ENCODE measurements at regions not wholly inside any gene's neighbourhood (a gene's known extent, or its start where the extent isn't known, plus 50 kb on each side); places are given as distances from the start of the nearest gene placed in this dataset.

DNA sequence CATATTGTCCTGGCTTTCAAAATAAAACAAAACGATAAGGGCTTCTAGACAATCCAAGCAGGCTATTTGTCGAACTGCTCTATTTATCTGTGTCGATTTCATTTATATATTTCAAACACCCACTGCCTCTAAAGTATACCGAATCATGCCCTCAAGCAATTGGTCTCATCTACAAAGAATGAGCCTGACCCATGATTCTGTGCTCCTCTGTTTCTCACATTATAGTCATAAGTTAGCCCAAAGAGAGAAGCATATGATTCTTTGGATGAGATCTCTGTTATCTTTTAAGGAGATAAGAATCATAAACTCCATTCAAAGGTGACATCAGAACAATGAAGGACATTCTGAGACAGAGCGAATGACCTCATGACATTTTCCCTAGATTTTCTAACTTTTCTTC, 191.1 kb downstream of the MAP2K6 start:
- no peaks in the 10 kb centered on the region for H3K9me3 ChIP-seq (ENCODE audit: control insufficient read depth in 2 of 2, low read length in 2 of 2)
- no peak overlapping the region for H3K9ac ChIP-seq (ENCODE audit: low read length in 2 of 2)
- no peak overlapping the region for H3K27ac ChIP-seq (ENCODE audit: low read length)
- no peaks in the 10 kb centered on the region for H3K36me3 ChIP-seq (ENCODE audit: control insufficient read depth in 2 of 2, insufficient read depth in 2 of 2, low read length in 2 of 2)
- H3K4me3 ChIP-seq (ENCODE audit: low read length in 2 of 2), result no peak overlapping the region
- peaks cover 21% of the 10 kb centered on the region for H3K4me1 ChIP-seq (ENCODE audit: control insufficient read depth, insufficient read depth, low read length)
- H3K27me3 ChIP-seq (ENCODE audit: control insufficient read depth in 1 of 2, insufficient read depth in 2 of 2, low read length in 2 of 2), result no peaks in the 10 kb centered on the region

- Histone ChIP-seq H3K27ac (ENCODE audit: low read length) (no peak overlapping the region), H3K4me3 (ENCODE audit: low read length in 2 of 2) (no peak overlapping the region)
Observed at GRCh38 chr17:69606142-69606800, 191.8 kb downstream of the MAP2K6 start.

GRCh38 chr17:69607162-69607834, 192.8 kb downstream of the MAP2K6 start:
- Histone ChIP-seq H3K4me1 (ENCODE audit: control insufficient read depth, insufficient read depth, low read length) (peaks cover 21% of the 10 kb centered on the region), H3K9me3 (ENCODE audit: control insufficient read depth in 2 of 2, low read length in 2 of 2) (no peaks in the 10 kb centered on the region), H3K27me3 (ENCODE audit: control insufficient read depth in 1 of 2, insufficient read depth in 2 of 2, low read length in 2 of 2) (no peaks in the 10 kb centered on the region), H3K9ac (ENCODE audit: low read length in 2 of 2) (peak overlapping the region in 1 of 2 donors; percentile 13), H3K27ac (ENCODE audit: low read length) (peak overlapping the region; percentile 3), H3K4me3 (ENCODE audit: low read length in 2 of 2) (no peak overlapping the region), H3K36me3 (ENCODE audit: control insufficient read depth in 2 of 2, insufficient read depth in 2 of 2, low read length in 2 of 2) (no peaks in the 10 kb centered on the region)

More at GRCh38 chr17:69606142-69606800, 191.8 kb downstream of the MAP2K6 start:
- no peaks in the 10 kb centered on the region for H3K36me3 ChIP-seq (ENCODE audit: control insufficient read depth in 2 of 2, insufficient read depth in 2 of 2, low read length in 2 of 2)
- peaks cover 21% of the 10 kb centered on the region for H3K4me1 ChIP-seq (ENCODE audit: control insufficient read depth, insufficient read depth, low read length)
- no peaks in the 10 kb centered on the region for H3K27me3 ChIP-seq (ENCODE audit: control insufficient read depth in 1 of 2, insufficient read depth in 2 of 2, low read length in 2 of 2)
- H3K9me3 ChIP-seq (ENCODE audit: control insufficient read depth in 2 of 2, low read length in 2 of 2), result no peaks in the 10 kb centered on the region
- H3K9ac ChIP-seq (ENCODE audit: low read length in 2 of 2), result no peak overlapping the region

DNA sequence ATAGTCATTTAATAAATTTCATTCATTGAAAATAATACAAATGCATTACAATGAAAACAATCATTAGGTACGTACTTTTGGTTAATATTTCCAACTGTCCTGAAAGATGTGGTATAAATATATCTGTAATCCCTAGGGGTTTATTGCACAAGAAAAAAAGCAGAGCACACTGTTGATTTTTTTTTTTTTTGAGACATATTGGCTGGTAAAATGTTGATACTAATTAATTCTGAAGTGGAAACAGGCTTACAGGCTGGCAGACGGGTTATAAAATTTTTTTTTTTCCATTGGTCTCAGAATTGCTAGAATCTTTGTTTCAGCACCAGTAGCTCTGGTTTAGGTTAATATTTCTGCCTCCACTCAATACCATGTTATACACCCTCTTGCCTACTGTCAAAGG, 193.6 kb downstream of the MAP2K6 start:
- no peak overlapping the region for H3K4me3 ChIP-seq (ENCODE audit: low read length in 2 of 2)
- H3K27me3 ChIP-seq (ENCODE audit: control insufficient read depth in 1 of 2, insufficient read depth in 2 of 2, low read length in 2 of 2), result no peaks in the 10 kb centered on the region
- no peaks in the 10 kb centered on the region for H3K9me3 ChIP-seq (ENCODE audit: control insufficient read depth in 2 of 2, low read length in 2 of 2)
- no peaks in the 10 kb centered on the region for H3K36me3 ChIP-seq (ENCODE audit: control insufficient read depth in 2 of 2, insufficient read depth in 2 of 2, low read length in 2 of 2)
- no peak overlapping the region for H3K9ac ChIP-seq (ENCODE audit: low read length in 2 of 2)
- peaks cover 21% of the 10 kb centered on the region for H3K4me1 ChIP-seq (ENCODE audit: control insufficient read depth, insufficient read depth, low read length)
- H3K27ac ChIP-seq (ENCODE audit: low read length), result no peak overlapping the region

- H3K9me3 ChIP-seq (ENCODE audit: control insufficient read depth in 2 of 2, low read length in 2 of 2), result no peaks in the 10 kb centered on the region
- H3K4me3 ChIP-seq (ENCODE audit: low read length in 2 of 2), result peak overlapping the region in 1 of 2 donors; percentile 24
- no peaks in the 10 kb centered on the region for H3K27me3 ChIP-seq (ENCODE audit: control insufficient read depth in 1 of 2, insufficient read depth in 2 of 2, low read length in 2 of 2)
- H3K27ac ChIP-seq (ENCODE audit: low read length), result peak overlapping the region; percentile 58
- peaks cover 21% of the 10 kb centered on the region for H3K4me1 ChIP-seq (ENCODE audit: control insufficient read depth, insufficient read depth, low read length)
- no peak overlapping the region for H3K9ac ChIP-seq (ENCODE audit: low read length in 2 of 2)
- H3K36me3 ChIP-seq (ENCODE audit: control insufficient read depth in 2 of 2, insufficient read depth in 2 of 2, low read length in 2 of 2), result no peaks in the 10 kb centered on the region
Observed at GRCh38 chr17:69608808-69609472, 194.4 kb downstream of the MAP2K6 start.

GRCh38 chr17:69609473-69610305, 195.2 kb downstream of the MAP2K6 start:
- Histone ChIP-seq H3K36me3 (ENCODE audit: control insufficient read depth in 2 of 2, insufficient read depth in 2 of 2, low read length in 2 of 2) (no peaks in the 10 kb centered on the region), H3K9ac (ENCODE audit: low read length in 2 of 2) (no peak overlapping the region), H3K9me3 (ENCODE audit: control insufficient read depth in 2 of 2, low read length in 2 of 2) (no peaks in the 10 kb centered on the region), H3K27me3 (ENCODE audit: control insufficient read depth in 1 of 2, insufficient read depth in 2 of 2, low read length in 2 of 2) (no peaks in the 10 kb centered on the region), H3K4me3 (ENCODE audit: low read length in 2 of 2) (no peak overlapping the region), H3K4me1 (ENCODE audit: control insufficient read depth, insufficient read depth, low read length) (peaks cover 21% of the 10 kb centered on the region), H3K27ac (ENCODE audit: low read length) (no peak overlapping the region)

- H3K4me3 ChIP-seq (ENCODE audit: low read length in 2 of 2), result no peak overlapping the region
- H3K9me3 ChIP-seq (ENCODE audit: control insufficient read depth in 2 of 2, low read length in 2 of 2), result peaks cover 0 to 4% of the 10 kb centered on the region in 2 donors
- H3K4me1 ChIP-seq (ENCODE audit: control insufficient read depth, insufficient read depth, low read length), result no peaks in the 10 kb centered on the region
- no peaks in the 10 kb centered on the region for H3K27me3 ChIP-seq (ENCODE audit: control insufficient read depth in 1 of 2, insufficient read depth in 2 of 2, low read length in 2 of 2)
- no peaks in the 10 kb centered on the region for H3K36me3 ChIP-seq (ENCODE audit: control insufficient read depth in 2 of 2, insufficient read depth in 2 of 2, low read length in 2 of 2)
- H3K27ac ChIP-seq (ENCODE audit: low read length), result no peak overlapping the region
- H3K9ac ChIP-seq (ENCODE audit: low read length in 2 of 2), result no peak overlapping the region
Observed at GRCh38 chr17:69620363-69620762, 205.9 kb downstream of the MAP2K6 start.

DNA sequence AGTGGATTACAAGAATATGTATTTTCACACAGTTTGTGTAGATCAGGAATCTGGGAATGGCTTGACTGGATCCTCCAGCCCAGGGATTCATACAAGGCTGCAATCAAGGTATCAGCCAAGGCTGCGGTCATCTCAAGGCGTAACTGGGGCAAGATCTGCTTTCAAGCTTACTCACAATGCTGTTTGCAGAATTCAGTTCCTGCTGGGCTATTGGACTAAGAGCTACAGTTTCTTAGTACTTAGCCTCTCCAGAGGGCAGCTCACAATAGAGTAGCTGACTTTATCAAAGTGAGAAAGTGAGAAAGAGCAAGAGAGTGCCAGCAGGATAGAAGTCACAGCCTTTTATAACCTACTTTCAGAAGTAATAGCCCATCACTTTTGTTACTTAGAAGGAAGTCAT, 211.0 kb downstream of the MAP2K6 start:
- H3K4me1 ChIP-seq (ENCODE audit: control insufficient read depth, insufficient read depth, low read length), result no peaks in the 10 kb centered on the region
- no peak overlapping the region for H3K27ac ChIP-seq (ENCODE audit: low read length)
- peaks cover 0 to 4% of the 10 kb centered on the region in 2 donors for H3K9me3 ChIP-seq (ENCODE audit: control insufficient read depth in 2 of 2, low read length in 2 of 2)
- H3K36me3 ChIP-seq (ENCODE audit: control insufficient read depth in 2 of 2, insufficient read depth in 2 of 2, low read length in 2 of 2), result no peaks in the 10 kb centered on the region
- H3K27me3 ChIP-seq (ENCODE audit: control insufficient read depth in 1 of 2, insufficient read depth in 2 of 2, low read length in 2 of 2), result peaks cover 0 to 2% of the 10 kb centered on the region in 2 donors
- no peak overlapping the region for H3K4me3 ChIP-seq (ENCODE audit: low read length in 2 of 2)
- no peak overlapping the region for H3K9ac ChIP-seq (ENCODE audit: low read length in 2 of 2)

DNA sequence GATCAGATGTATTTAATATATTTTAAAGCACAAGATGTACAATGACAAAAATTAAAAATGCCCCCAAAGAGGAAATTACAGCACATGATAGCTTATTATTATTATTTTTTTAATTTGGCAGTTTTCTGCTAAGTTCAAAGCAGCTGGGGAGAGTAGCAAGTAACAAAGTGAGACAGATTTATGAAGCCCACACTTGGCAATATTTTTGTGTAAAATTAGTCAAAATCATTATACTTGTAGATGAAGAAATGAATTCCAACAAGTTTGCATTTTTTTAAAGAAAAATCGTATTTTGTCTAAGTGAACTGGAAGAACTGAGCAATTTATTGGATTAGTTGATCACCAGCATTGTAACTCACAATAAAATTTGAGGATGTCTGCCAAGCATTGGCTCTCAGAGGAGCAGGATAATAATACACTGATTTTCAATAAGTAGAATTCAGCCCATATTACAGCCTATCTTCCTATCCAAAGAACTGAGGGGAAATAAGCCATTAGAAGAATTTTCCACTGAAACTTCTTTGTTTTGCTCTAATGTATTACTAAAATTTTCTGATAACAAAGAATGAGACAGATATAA, 215.6 kb downstream of the MAP2K6 start:
- H3K27ac ChIP-seq (ENCODE audit: low read length), result no peak overlapping the region
- no peaks in the 10 kb centered on the region for H3K4me1 ChIP-seq (ENCODE audit: control insufficient read depth, insufficient read depth, low read length)
- no peaks in the 10 kb centered on the region for H3K9me3 ChIP-seq (ENCODE audit: control insufficient read depth in 2 of 2, low read length in 2 of 2)
- no peak overlapping the region for H3K4me3 ChIP-seq (ENCODE audit: low read length in 2 of 2)
- no peaks in the 10 kb centered on the region for H3K36me3 ChIP-seq (ENCODE audit: control insufficient read depth in 2 of 2, insufficient read depth in 2 of 2, low read length in 2 of 2)
- peaks cover 0 to 2% of the 10 kb centered on the region in 2 donors for H3K27me3 ChIP-seq (ENCODE audit: control insufficient read depth in 1 of 2, insufficient read depth in 2 of 2, low read length in 2 of 2)
- H3K9ac ChIP-seq (ENCODE audit: low read length in 2 of 2), result no peak overlapping the region

- Histone ChIP-seq H3K27ac (ENCODE audit: low read length) (no peak overlapping the region), H3K27me3 (ENCODE audit: control insufficient read depth in 1 of 2, insufficient read depth in 2 of 2, low read length in 2 of 2) (no peaks in the 10 kb centered on the region), H3K9me3 (ENCODE audit: control insufficient read depth in 2 of 2, low read length in 2 of 2) (no peaks in the 10 kb centered on the region), H3K36me3 (ENCODE audit: control insufficient read depth in 2 of 2, insufficient read depth in 2 of 2, low read length in 2 of 2) (no peaks in the 10 kb centered on the region), H3K9ac (ENCODE audit: low read length in 2 of 2) (no peak overlapping the region), H3K4me1 (ENCODE audit: control insufficient read depth, insufficient read depth, low read length) (no peaks in the 10 kb centered on the region), H3K4me3 (ENCODE audit: low read length in 2 of 2) (no peak overlapping the region)
Observed at GRCh38 chr17:69634844-69635243, 220.3 kb downstream of the MAP2K6 start.
